ES-I3 (cell line): ENCODE measurements at regions not wholly inside any gene's neighbourhood (a gene's known extent, or its start where the extent isn't known, plus 50 kb on each side); places are given as distances from the start of the nearest gene placed in this dataset.

ENCODE experiments used
- H3K36me3 ChIP-seq: 2 replicates; pipeline ENCODE4 v1.6.1; 2013; ENCODE audit warnings: mild to moderate bottlenecking, low read length, control low read depth, moderate library complexity; ENCODE audit not compliant: insufficient read depth
- H3K4me1 ChIP-seq: 2 replicates; pipeline ENCODE4 v1.6.1; 2013; ENCODE audit warnings: mild to moderate bottlenecking, control low read depth, low read length; ENCODE audit not compliant: insufficient read depth
- H3K9ac ChIP-seq: 2 replicates; pipeline ENCODE4 v1.6.1; 2013; ENCODE audit warnings: low read depth, mild to moderate bottlenecking, low read length, moderate library complexity
- H3K9me3 ChIP-seq: 2 replicates; pipeline ENCODE4 v1.6.1; 2013; ENCODE audit warnings: mild to moderate bottlenecking, low read length, moderate library complexity; ENCODE audit not compliant: control insufficient read depth, insufficient read depth

DNA sequence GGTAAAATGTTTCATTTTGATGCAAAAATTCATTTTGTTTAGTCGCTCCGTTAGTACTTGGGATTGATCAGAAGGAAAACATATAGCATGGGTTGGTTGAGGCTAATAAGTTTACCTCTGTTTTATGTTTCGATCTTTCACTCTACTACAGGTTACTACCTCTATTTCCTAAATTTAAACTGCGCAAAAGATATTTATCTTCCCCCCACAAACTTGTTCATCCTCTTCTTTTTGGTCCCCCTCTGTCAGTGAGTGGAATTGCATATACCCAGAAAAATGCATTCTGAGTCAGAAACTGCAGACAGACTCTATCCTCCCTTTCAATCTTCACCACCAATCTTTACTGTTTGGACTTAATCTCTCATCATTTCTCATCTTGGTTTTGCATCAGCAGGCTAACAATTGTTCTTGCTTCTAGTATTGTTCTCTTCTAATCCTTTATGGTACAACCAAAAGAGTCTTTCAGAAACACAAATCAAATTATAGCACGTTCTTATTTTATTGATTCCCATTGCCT lies 316.0 kb upstream of the ADGRL4 start:
- Histone ChIP-seq H3K9ac (no peak overlapping the region), H3K36me3 (no peaks in the 10 kb centered on the region), H3K4me1 (no peaks in the 10 kb centered on the region), H3K9me3 (peaks cover 5% of the 10 kb centered on the region)

DNA sequence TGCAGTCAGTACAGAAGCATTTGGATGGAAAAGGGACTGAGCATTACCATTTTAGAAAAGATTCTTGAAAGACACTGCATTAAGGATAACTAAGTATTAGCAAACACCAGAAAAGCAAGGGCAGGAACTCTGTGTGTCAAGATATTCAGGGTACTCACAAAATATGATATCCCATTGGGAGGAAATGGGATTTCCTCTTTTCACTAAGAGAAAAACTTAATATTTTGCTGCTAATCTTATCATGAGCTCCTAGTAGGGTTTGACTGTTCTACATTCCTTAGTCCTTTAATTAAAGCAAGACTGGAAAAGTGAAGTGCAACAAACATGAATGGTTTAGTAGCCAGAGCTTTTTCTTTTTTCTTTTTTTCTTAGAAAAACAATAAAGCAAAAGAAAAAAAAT lies 305.9 kb upstream of the ADGRL4 start:
- Histone ChIP-seq H3K9ac (no peak overlapping the region), H3K36me3 (no peaks in the 10 kb centered on the region), H3K9me3 (no peaks in the 10 kb centered on the region), H3K4me1 (no peaks in the 10 kb centered on the region)

DNA sequence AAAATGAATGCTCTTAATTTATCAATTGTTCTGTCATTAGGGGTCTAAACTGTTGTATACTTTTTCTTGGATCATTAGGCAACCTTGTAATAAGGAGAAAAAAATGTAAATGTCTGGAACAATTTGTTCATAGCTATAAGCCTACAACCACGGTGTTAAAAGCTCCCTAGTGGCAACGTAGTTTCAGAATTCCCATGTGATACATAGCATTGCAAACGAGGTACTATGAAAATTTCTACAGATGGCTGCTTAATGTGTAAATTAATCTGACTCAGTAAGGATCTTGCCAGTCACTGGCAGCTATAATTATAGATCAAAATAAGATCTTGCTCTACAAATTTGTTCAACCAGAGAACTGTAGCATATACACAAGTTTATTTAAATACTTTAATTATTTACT lies 304.1 kb upstream of the ADGRL4 start:
- Histone ChIP-seq H3K9ac (no peak overlapping the region), H3K36me3 (no peaks in the 10 kb centered on the region), H3K4me1 (no peaks in the 10 kb centered on the region), H3K9me3 (no peaks in the 10 kb centered on the region)

DNA sequence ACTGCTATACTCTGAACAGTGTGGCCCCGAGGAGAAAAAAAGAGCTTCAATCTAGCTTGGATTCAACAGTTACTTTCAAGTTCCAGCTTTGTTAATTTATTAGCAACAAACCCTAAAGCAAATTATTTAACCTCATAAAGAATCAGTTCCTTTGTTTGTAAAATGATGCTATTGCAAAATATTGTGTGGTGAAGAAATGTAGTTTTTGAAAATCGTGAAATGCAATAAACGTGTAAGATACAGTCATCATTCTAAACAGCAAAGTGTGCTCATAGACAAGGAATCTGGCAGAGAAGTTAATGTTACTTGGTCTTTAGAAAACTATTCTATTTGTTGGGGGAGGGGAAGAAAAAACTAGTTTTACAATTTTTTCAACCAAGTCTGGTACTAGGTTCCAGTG lies 297.6 kb upstream of the ADGRL4 start:
- Histone ChIP-seq H3K9me3 (no peaks in the 10 kb centered on the region), H3K36me3 (no peaks in the 10 kb centered on the region), H3K4me1 (peaks cover 7% of the 10 kb centered on the region; the same call in 1 of the 2 replicates), H3K9ac (no peak overlapping the region)

DNA sequence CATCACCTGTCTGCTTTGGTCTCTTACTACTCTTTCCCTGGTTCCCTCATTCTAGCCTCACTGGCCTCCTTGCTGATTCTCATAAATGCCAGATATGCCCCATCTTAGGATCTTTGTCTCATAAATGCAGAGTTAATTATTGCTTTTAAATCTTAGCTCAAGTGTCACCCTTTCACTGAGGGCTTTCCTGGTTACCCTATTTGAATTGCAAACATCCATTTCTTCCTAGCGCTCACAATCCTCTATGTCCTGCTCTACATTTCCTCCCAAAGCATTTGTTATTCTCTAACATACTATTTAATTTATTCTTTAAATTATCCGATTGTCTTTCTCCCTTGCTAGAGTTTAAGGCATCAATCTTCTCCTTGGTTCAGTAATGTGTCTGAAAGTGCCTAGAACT lies 296.5 kb upstream of the ADGRL4 start:
- peaks cover 7% of the 10 kb centered on the region; the same call in 1 of the 2 replicates for H3K4me1 ChIP-seq
- no peaks in the 10 kb centered on the region for H3K36me3 ChIP-seq
- no peak overlapping the region for H3K9ac ChIP-seq
- no peaks in the 10 kb centered on the region for H3K9me3 ChIP-seq

DNA sequence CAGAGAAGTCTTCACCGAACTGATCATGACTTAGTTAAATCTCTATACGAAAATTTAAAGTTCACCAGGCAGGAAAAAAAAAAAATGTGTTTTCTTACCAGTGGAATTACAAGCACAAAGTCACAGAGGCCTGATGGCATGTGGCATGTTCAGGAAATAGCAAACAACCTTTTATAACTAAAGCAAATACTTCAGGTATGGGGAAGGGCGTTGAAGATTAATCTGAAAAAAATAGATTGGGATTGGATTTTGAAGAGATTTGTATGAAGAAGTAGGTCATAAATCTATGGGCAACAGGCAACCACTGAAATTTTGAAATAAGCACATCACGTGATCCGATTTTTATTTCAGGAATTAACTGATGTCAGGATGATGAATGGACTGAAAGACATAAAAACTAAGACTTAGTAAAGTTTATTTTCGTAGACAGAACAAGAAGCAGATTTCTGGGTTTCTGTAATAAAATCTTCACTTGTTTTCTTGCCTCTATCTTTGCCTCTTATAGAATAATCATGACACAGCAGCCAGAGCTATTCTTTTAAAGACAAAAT lies 295.9 kb upstream of the ADGRL4 start:
- H3K9me3 ChIP-seq, result no peaks in the 10 kb centered on the region
- no peak overlapping the region for H3K9ac ChIP-seq
- H3K4me1 ChIP-seq, result peaks cover 7% of the 10 kb centered on the region; the same call in 1 of the 2 replicates
- H3K36me3 ChIP-seq, result no peaks in the 10 kb centered on the region

DNA sequence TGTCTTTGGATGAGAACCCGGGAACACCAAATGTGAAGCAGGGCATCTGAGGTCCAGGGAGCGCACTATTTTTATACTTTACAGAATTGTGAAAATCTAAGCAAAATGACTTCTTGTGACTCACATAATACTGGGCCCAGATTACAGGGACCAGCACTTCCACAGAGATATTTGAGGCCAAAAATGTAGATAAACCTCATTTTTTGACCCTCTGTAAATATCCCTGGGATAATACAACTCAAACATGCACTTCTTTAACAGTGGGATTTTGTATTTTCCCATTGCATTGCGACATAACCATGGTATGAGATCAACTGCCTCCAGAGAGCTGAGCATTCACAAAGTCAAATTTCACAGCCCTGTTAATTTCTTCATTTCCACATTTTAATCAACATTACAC lies 289.4 kb upstream of the ADGRL4 start:
- no peaks in the 10 kb centered on the region for H3K36me3 ChIP-seq
- no peak overlapping the region for H3K9ac ChIP-seq
- H3K9me3 ChIP-seq, result no peaks in the 10 kb centered on the region
- H3K4me1 ChIP-seq, result no peaks in the 10 kb centered on the region; the same call in 1 of the 2 replicates

DNA sequence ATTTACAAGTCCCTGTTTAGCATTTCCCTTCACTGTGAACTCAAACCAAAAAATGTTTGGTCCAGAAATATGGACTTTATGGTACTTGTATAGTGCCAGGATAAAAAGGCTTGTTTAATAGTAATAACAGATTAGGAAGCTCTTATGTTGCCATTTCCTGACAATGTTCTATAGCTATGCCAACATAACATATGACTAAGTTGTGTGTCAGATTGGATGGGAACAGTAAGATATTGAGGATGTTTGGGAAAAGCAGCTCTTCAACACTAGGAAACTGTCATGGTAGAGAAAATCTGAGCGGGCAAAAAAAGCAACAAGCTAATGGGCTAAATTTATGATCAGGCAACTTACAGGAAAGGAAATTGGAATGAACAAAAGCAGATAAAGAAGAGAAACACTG lies 287.1 kb upstream of the ADGRL4 start:
- H3K36me3 ChIP-seq, result no peaks in the 10 kb centered on the region
- no peaks in the 10 kb centered on the region for H3K9me3 ChIP-seq
- no peak overlapping the region for H3K9ac ChIP-seq
- H3K4me1 ChIP-seq, result no peaks in the 10 kb centered on the region; the same call in 1 of the 2 replicates

DNA sequence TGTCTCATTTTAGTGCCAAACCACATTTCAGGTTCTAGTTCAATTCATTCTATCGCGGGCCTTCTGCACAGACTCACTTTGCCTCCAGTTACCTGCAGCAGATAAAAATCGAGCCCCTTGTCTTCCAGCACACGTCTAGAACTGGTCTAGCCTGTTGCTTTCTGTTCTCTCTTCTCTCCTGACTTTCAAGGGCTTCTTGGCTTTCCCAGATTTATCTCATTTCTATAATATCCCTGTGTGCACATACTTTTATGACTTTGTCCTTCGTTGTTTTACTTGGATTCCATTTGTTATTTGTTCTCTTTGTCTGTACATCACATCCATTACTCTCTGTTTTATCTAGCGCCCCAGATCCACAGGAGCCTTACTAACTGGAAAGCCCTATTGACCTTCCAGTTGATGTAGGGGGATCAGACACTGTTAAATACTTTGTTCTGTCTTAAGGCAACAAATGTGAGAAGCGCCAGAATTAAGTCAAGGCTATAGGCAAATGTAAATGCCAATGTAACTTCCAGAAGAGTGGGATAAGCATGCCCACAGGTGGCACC lies 284.5 kb upstream of the ADGRL4 start:
- no peaks in the 10 kb centered on the region; the same call in 1 of the 2 replicates for H3K4me1 ChIP-seq
- H3K36me3 ChIP-seq, result no peaks in the 10 kb centered on the region
- H3K9ac ChIP-seq, result no peak overlapping the region
- no peaks in the 10 kb centered on the region for H3K9me3 ChIP-seq

DNA sequence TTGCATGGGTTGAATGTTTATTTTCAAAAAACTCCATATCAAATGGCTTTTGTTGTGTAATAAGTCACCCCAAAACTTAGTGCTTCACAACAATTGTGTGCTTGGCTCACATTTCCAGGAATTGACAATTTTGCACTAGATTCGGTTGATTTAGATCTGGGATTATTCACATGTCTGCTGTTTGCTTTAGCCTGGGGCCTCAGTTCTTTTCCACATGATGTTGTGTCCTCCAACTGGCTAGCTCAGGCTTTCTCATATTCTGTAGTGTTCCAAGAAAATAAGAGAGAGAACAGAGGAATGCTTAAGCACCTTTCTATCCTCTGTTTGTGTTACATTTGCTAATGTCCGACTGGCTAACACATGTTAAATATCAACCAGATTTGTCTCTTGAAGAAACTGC lies 281.5 kb upstream of the ADGRL4 start:
- Histone ChIP-seq H3K9me3 (no peaks in the 10 kb centered on the region), H3K9ac (no peak overlapping the region), H3K36me3 (no peaks in the 10 kb centered on the region), H3K4me1 (no peaks in the 10 kb centered on the region)

DNA sequence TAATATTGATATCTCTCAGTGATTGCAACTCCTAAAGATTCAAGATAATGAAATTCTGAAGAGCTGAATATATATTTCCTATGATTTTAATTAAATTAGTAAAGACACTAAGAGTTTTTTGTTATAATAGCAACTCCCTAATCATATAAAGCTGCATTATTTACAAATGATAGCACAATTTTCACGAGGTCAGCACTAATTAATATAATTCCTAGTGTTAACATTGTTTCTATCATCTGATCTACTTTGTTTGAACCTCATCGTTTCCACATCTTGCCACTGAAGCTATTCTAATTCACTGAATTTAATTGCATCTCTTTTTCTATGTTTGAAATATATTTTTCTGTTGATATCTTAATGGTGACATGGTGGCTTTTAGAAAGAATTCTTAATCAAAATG lies 279.1 kb upstream of the ADGRL4 start:
- no peaks in the 10 kb centered on the region for H3K4me1 ChIP-seq
- H3K36me3 ChIP-seq, result no peaks in the 10 kb centered on the region
- no peak overlapping the region for H3K9ac ChIP-seq
- H3K9me3 ChIP-seq, result no peaks in the 10 kb centered on the region

DNA sequence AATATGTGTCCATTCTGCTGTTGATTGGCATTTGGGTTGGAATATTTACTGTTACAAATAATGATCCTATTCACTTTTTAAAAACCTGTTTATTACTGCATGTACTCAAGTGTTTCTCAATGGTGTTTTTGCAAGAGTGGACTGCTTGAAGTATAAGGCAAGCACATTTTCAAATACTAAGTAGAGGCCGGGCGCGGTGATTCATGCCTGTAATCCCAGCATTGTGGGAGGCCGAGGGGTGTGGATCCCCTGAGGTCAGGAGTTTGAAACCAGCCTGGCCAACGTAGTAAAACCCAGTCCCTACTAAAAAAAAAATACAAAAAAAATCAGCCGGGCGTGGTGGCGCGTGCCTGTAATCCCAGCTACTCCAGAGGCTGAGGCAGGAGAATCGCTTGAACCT lies 276.9 kb upstream of the ADGRL4 start:
- Histone ChIP-seq H3K4me1 (no peaks in the 10 kb centered on the region), H3K9me3 (no peaks in the 10 kb centered on the region), H3K36me3 (no peaks in the 10 kb centered on the region), H3K9ac (no peak overlapping the region)

DNA sequence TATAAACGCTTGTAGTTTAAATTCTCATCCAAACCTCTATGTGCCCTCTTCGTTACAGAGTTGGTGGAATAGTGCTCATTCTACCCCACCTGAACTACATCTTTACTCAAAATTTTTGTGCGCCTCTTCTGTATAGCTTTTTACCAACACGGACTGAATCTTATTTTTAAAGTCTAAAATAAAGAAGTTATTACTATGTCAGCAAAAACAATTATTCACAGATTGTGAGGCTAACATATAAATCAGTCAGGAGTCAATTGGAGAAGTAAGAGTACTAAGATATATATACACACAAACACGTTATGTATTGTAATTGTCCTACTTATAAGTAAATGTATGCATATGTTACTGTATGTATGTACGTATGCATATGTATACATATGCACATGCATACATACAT lies 274.9 kb upstream of the ADGRL4 start:
- Histone ChIP-seq H3K4me1 (no peaks in the 10 kb centered on the region), H3K9ac (no peak overlapping the region), H3K9me3 (no peaks in the 10 kb centered on the region), H3K36me3 (no peaks in the 10 kb centered on the region)

DNA sequence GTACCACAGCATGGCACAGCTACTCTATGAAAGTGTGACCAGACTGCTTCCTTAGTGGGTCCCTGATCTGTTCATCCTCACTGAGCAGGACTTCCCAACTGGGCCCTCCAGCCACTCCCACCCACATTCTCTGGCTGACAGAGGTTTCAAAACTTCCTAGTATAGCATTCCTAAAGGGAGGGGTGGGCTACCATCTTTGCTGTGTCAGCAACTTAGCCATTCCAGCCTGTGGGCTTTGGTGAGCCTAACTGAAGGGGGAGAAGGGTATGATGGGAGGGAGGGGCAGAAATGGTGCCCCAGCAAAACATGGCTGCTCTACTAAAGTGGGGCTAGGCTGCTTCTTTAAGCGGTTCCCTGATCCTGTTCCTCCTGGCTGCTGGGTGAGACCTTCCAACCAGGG lies 265.2 kb upstream of the ADGRL4 start:
- Histone ChIP-seq H3K36me3 (no peaks in the 10 kb centered on the region), H3K4me1 (no peaks in the 10 kb centered on the region), H3K9me3 (no peaks in the 10 kb centered on the region), H3K9ac (no peak overlapping the region)

DNA sequence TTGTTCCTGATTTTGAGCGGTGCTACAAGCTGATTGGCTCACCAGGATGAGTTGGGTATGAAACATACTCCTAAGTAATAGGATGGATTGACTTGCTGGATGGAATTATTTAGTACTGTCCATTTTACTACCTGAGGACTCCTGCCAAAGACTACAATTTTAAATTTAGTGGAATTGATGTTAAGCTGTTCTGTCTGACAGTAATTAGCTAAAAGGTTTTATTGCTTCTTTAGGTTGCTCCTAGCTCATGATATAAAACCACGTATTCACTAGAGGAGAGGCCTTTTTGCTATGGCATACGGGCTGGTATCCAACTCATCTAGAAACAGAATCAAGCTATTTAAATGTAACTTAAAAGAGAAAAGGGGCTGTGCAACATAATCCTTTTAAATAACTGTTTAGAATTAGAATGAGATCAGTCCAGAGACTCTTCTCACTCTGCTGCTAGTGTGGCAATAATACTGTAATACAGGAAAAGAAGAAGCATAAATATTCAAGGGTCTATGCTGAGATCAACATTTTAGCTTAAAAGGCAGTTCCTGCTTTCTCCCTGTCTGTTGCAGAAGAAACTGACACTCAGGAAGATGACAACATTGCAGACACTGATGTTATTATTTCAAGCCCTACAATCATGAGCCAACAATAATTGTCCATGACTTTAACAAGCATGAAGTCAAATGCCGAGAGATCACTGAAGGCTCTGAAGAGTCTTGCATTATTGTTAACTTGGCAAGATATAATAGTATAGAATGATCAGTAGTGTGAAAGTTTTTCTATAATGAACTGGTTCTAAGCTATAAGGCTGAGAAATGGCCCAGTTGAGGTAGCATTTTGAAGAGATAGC lies 258.7 kb upstream of the ADGRL4 start:
- peaks cover 38% of the 10 kb centered on the region for H3K4me1 ChIP-seq
- H3K36me3 ChIP-seq, result no peaks in the 10 kb centered on the region
- no peaks in the 10 kb centered on the region for H3K9me3 ChIP-seq
- H3K9ac ChIP-seq, result no peak overlapping the region
